ENCODE measurements at regions not wholly inside any gene's neighbourhood (a gene's known extent, or its start where the extent isn't known, plus 50 kb on each side); places are given as distances from the start of the nearest gene placed in this dataset.

DNA sequence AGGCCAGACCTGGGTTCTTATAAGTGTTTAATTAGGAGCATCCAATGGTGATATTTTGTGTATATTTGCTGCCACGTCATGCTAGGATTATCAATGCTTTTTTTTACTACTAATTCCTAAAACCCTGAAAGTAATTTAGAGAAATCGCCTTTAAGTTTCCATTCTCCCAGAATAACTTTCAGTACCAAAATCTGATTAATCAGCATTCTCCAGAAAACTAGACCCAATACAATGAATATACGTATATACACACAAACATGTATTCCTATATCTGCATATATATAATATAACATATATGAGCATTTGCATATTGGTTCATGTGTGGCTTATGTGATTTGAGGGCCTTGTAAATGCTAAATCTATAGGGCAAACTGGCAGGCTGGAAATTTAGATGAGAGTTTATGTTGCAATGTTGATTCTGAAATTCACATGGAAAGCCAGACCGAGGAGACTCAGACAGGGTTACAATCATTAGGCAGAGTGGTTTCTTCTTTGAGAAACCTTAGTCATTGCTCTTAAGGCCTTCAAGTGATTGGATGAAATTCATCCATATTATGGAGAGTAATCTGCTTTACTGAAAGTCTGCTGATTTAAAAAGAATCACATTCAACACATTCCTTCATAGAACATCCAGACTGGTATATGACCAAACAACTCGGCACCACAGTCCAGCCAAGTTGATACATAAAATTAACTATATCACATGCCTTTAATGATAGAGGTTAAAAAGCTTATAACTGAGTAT lies 65.9 kb upstream of the RGPD4 start:
- H3K27me3 Mint-ChIP-seq (ENCODE audit: low read depth) = no peaks in the 10 kb centered on the region
- ChIA-PET CTCF (no interaction called here), POLR2A (no interaction called here)
- H3K4me1 Mint-ChIP-seq = no peaks in the 10 kb centered on the region
- H3K9me3 Mint-ChIP-seq = peaks cover 13% of the 10 kb centered on the region
- ATAC-seq (no peak), DNase-seq (ENCODE audit: low spot score) (no peak)
- no peaks in the 10 kb centered on the region for H3K36me3 Mint-ChIP-seq
- no peak overlapping the region for H3K4me3 Mint-ChIP-seq
- TF ChIP-seq, protein P1, sequence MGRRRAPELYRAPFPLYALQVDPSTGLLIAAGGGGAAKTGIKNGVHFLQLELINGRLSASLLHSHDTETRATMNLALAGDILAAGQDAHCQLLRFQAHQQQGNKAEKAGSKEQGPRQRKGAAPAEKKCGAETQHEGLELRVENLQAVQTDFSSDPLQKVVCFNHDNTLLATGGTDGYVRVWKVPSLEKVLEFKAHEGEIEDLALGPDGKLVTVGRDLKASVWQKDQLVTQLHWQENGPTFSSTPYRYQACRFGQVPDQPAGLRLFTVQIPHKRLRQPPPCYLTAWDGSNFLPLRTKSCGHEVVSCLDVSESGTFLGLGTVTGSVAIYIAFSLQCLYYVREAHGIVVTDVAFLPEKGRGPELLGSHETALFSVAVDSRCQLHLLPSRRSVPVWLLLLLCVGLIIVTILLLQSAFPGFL (CRISPR knock-in tag; IDR thresholded peaks at IDR 0.05; ENCODE audit: borderline replicate concordance) = no peak
- TF ChIP-seq RELA (CRISPR knock-in tag; IDR thresholded peaks at IDR 0.05; ENCODE audit: borderline replicate concordance) (no peak), CREB1 (CRISPR knock-in tag; IDR thresholded peaks at IDR 0.05) (no peak), FOXP1 (CRISPR knock-in tag; IDR thresholded peaks at IDR 0.05; ENCODE audit: borderline replicate concordance) (no peak), GTF2I (CRISPR knock-in tag; conservative IDR thresholded peaks at IDR 0.05) (no peak), OVOL2 (CRISPR knock-in tag; IDR thresholded peaks at IDR 0.05; ENCODE audit: borderline replicate concordance) (no peak), GRHL2 (CRISPR knock-in tag; IDR thresholded peaks at IDR 0.05; ENCODE audit: insufficient replicate concordance, severe bottlenecking) (no peak), ESRRA (CRISPR knock-in tag; IDR thresholded peaks at IDR 0.05; ENCODE audit: borderline replicate concordance) (no peak)
- H3K27ac Mint-ChIP-seq = no peak overlapping the region

DNA sequence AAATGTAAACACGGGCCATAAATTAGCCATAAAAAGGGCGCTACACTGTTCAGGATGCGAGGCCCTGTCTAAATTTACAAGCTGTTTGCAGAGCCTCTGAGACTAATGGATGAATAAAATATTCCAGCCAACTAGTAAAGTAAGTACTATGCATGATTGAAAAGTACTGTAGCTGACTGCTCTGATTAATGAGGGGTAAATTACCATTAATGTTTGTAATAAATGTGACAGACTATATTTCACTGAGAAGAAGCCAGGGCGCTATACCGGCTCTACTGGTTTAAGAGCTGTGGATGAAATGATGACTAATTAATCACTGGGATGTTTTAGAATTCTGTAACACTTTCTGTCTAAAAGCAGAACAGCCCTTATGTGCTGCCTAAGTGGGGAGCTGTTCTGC lies 54.3 kb upstream of the RGPD4 start:
- ATAC-seq (no peak), DNase-seq (ENCODE audit: low spot score) (no peak)
- no peaks in the 10 kb centered on the region for H3K9me3 Mint-ChIP-seq
- no peak overlapping the region for H3K4me3 Mint-ChIP-seq
- H3K36me3 Mint-ChIP-seq = no peaks in the 10 kb centered on the region
- POLR2A ChIA-PET = no interaction called here
- peaks cover 5% of the 10 kb centered on the region; the same call in 1 of the 2 replicates for H3K4me1 Mint-ChIP-seq
- no peaks in the 10 kb centered on the region for H3K27me3 Mint-ChIP-seq (ENCODE audit: low read depth)
- CTCF ChIA-PET = interaction anchor here (0.5 to 0.8 kb wide), 2 partner anchors 10 to 214 kb away, joined by 3 read pairs; no protein-coding TSS in a partner anchor
- no peak for TF ChIP-seq NFATC4 (CRISPR knock-in tag; IDR thresholded peaks at IDR 0.05)
- TF ChIP-seq, protein P2, sequence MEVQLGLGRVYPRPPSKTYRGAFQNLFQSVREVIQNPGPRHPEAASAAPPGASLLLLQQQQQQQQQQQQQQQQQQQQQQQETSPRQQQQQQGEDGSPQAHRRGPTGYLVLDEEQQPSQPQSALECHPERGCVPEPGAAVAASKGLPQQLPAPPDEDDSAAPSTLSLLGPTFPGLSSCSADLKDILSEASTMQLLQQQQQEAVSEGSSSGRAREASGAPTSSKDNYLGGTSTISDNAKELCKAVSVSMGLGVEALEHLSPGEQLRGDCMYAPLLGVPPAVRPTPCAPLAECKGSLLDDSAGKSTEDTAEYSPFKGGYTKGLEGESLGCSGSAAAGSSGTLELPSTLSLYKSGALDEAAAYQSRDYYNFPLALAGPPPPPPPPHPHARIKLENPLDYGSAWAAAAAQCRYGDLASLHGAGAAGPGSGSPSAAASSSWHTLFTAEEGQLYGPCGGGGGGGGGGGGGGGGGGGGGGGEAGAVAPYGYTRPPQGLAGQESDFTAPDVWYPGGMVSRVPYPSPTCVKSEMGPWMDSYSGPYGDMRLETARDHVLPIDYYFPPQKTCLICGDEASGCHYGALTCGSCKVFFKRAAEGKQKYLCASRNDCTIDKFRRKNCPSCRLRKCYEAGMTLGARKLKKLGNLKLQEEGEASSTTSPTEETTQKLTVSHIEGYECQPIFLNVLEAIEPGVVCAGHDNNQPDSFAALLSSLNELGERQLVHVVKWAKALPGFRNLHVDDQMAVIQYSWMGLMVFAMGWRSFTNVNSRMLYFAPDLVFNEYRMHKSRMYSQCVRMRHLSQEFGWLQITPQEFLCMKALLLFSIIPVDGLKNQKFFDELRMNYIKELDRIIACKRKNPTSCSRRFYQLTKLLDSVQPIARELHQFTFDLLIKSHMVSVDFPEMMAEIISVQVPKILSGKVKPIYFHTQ (CRISPR knock-in tag; IDR thresholded peaks at IDR 0.05) = no peak
- no peak for TF ChIP-seq CBFB (CRISPR knock-in tag; IDR thresholded peaks at IDR 0.05; ENCODE audit: low read depth)
- TF ChIP-seq, protein P3, sequence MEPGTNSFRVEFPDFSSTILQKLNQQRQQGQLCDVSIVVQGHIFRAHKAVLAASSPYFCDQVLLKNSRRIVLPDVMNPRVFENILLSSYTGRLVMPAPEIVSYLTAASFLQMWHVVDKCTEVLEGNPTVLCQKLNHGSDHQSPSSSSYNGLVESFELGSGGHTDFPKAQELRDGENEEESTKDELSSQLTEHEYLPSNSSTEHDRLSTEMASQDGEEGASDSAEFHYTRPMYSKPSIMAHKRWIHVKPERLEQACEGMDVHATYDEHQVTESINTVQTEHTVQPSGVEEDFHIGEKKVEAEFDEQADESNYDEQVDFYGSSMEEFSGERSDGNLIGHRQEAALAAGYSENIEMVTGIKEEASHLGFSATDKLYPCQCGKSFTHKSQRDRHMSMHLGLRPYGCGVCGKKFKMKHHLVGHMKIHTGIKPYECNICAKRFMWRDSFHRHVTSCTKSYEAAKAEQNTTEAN (CRISPR knock-in tag; IDR thresholded peaks at IDR 0.05) = no peak
- no peak for TF ChIP-seq NFYB (CRISPR knock-in tag; conservative IDR thresholded peaks at IDR 0.05; ENCODE audit: low read depth)
- TF ChIP-seq TCF7 (CRISPR knock-in tag; IDR thresholded peaks at IDR 0.05; ENCODE audit: low read depth) = no peak
- no peak for TF ChIP-seq SOX15 (CRISPR knock-in tag; IDR thresholded peaks at IDR 0.05)
- TF ChIP-seq, protein P4, sequence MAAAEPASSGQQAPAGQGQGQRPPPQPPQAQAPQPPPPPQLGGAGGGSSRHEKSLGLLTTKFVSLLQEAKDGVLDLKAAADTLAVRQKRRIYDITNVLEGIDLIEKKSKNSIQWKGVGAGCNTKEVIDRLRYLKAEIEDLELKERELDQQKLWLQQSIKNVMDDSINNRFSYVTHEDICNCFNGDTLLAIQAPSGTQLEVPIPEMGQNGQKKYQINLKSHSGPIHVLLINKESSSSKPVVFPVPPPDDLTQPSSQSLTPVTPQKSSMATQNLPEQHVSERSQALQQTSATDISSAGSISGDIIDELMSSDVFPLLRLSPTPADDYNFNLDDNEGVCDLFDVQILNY (CRISPR knock-in tag; IDR thresholded peaks at IDR 0.05) = no peak
- no peak for TF ChIP-seq ZNF219 (CRISPR knock-in tag; IDR thresholded peaks at IDR 0.05; ENCODE audit: borderline replicate concordance)
- TF ChIP-seq SMAD3 (CRISPR knock-in tag; IDR thresholded peaks at IDR 0.05; ENCODE audit: borderline replicate concordance) = no peak
- no peak for TF ChIP-seq FOXP1 (CRISPR knock-in tag; IDR thresholded peaks at IDR 0.05; ENCODE audit: borderline replicate concordance)
- TF ChIP-seq, protein P5, sequence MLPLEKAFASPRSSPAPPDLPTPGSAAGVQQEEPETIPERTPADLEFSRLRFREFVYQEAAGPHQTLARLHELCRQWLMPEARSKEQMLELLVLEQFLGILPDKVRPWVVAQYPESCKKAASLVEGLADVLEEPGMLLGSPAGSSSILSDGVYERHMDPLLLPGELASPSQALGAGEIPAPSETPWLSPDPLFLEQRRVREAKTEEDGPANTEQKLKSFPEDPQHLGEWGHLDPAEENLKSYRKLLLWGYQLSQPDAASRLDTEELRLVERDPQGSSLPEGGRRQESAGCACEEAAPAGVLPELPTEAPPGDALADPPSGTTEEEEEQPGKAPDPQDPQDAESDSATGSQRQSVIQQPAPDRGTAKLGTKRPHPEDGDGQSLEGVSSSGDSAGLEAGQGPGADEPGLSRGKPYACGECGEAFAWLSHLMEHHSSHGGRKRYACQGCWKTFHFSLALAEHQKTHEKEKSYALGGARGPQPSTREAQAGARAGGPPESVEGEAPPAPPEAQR (CRISPR knock-in tag; IDR thresholded peaks at IDR 0.05) = no peak
- TF ChIP-seq, protein P1 (CRISPR knock-in tag; IDR thresholded peaks at IDR 0.05; ENCODE audit: borderline replicate concordance) = no peak
- TF ChIP-seq, protein P6, sequence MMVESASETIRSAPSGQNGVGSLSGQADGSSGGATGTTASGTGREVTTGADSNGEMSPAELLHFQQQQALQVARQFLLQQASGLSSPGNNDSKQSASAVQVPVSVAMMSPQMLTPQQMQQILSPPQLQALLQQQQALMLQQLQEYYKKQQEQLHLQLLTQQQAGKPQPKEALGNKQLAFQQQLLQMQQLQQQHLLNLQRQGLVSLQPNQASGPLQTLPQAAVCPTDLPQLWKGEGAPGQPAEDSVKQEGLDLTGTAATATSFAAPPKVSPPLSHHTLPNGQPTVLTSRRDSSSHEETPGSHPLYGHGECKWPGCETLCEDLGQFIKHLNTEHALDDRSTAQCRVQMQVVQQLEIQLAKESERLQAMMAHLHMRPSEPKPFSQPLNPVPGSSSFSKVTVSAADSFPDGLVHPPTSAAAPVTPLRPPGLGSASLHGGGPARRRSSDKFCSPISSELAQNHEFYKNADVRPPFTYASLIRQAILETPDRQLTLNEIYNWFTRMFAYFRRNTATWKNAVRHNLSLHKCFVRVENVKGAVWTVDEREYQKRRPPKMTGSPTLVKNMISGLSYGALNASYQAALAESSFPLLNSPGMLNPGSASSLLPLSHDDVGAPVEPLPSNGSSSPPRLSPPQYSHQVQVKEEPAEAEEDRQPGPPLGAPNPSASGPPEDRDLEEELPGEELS (CRISPR knock-in tag; IDR thresholded peaks at IDR 0.05) = no peak
- H3K27ac Mint-ChIP-seq = no peak overlapping the region
